ENCODE measurements at regions not wholly inside any gene's neighbourhood (a gene's known extent, or its start where the extent isn't known, plus 50 kb on each side); places are given as distances from the start of the nearest gene placed in this dataset.

GRCh38 chr10:131731780-131732630 lies 168.8 kb upstream of the PPP2R2D start:
- Mint-ChIP-seq H3K4me1 (ENCODE audit: unreplicated experiment) (no peaks in the 10 kb centered on the region), H3K27ac (ENCODE audit: unreplicated experiment) (no peak overlapping the region), H3K27me3 (ENCODE audit: unreplicated experiment) (no peaks in the 10 kb centered on the region), H3K9me3 (ENCODE audit: unreplicated experiment) (peaks cover 12% of the 10 kb centered on the region), H3K36me3 (ENCODE audit: unreplicated experiment) (no peaks in the 10 kb centered on the region), H3K4me3 (ENCODE audit: unreplicated experiment) (no peak overlapping the region)
- DNase-seq (ENCODE audit: extremely low spot score, unreplicated experiment), result no peak
- TF ChIP-seq CTCF (IDR thresholded peaks at IDR 0.05), result no peak

DNA sequence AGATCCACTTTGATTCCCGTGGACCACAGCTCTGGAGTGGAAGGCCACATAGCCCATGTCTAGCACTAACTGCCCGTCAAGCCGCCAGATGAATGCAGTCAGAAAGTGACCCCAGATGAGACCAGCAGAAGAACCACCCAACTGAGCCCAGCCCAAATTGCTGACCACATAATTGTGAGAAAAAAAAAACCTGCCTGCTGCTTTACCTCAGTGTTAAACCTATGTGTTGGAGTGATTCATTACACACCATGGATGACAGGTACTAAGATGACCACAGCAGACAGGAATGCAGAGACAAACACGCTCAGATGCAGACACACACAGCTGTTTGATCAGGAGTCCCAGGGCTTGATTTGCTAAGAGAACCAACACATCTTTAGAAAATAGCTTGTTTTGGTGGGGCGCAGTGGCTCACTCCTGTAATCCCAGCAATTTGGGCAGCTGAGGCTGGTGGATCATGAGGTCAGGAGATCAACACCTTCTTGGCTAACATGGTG lies 168.1 kb upstream of the PPP2R2D start:
- Mint-ChIP-seq H3K36me3 (ENCODE audit: unreplicated experiment) (no peaks in the 10 kb centered on the region), H3K4me1 (ENCODE audit: unreplicated experiment) (no peaks in the 10 kb centered on the region), H3K27ac (ENCODE audit: unreplicated experiment) (no peak overlapping the region), H3K4me3 (ENCODE audit: unreplicated experiment) (no peak overlapping the region), H3K27me3 (ENCODE audit: unreplicated experiment) (no peaks in the 10 kb centered on the region), H3K9me3 (ENCODE audit: unreplicated experiment) (peaks cover 8% of the 10 kb centered on the region)
- no peak for DNase-seq (ENCODE audit: extremely low spot score, unreplicated experiment)
- TF ChIP-seq CTCF (IDR thresholded peaks at IDR 0.05), result no peak

- no peak overlapping the region for H3K27ac Mint-ChIP-seq (ENCODE audit: unreplicated experiment)
These were observed 167.2 kb upstream of the PPP2R2D start for GRCh38 chr10:131733596-131733995.

GRCh38 chr10:131735577-131735976 lies 165.2 kb upstream of the PPP2R2D start:
- Mint-ChIP-seq H3K4me3 (ENCODE audit: unreplicated experiment) (no peak overlapping the region), H3K27me3 (ENCODE audit: unreplicated experiment) (no peaks in the 10 kb centered on the region), H3K36me3 (ENCODE audit: unreplicated experiment) (no peaks in the 10 kb centered on the region)

More at GRCh38 chr10:131733596-131733995, 167.2 kb upstream of the PPP2R2D start:
- no peaks in the 10 kb centered on the region for H3K36me3 Mint-ChIP-seq (ENCODE audit: unreplicated experiment)
- H3K4me1 Mint-ChIP-seq (ENCODE audit: unreplicated experiment), result no peaks in the 10 kb centered on the region
- no peak for DNase-seq (ENCODE audit: extremely low spot score, unreplicated experiment)
- no peak overlapping the region for H3K4me3 Mint-ChIP-seq (ENCODE audit: unreplicated experiment)
- no peak for TF ChIP-seq CTCF (IDR thresholded peaks at IDR 0.05)
- peaks cover 8% of the 10 kb centered on the region for H3K9me3 Mint-ChIP-seq (ENCODE audit: unreplicated experiment)
- no peaks in the 10 kb centered on the region for H3K27me3 Mint-ChIP-seq (ENCODE audit: unreplicated experiment)

More at GRCh38 chr10:131735577-131735976, 165.2 kb upstream of the PPP2R2D start:
- H3K9me3 Mint-ChIP-seq (ENCODE audit: unreplicated experiment), result peaks cover 24% of the 10 kb centered on the region
- TF ChIP-seq CTCF (IDR thresholded peaks at IDR 0.05), result no peak
- no peak for DNase-seq (ENCODE audit: extremely low spot score, unreplicated experiment)
- no peak overlapping the region for H3K27ac Mint-ChIP-seq (ENCODE audit: unreplicated experiment)
- H3K4me1 Mint-ChIP-seq (ENCODE audit: unreplicated experiment), result no peaks in the 10 kb centered on the region

Data from osteocyte (in vitro differentiated cells).